NCI-H2107 (cell line): ENCODE measurements at regions not wholly inside any gene's neighbourhood (a gene's known extent, or its start where the extent isn't known, plus 50 kb on each side); places are given as distances from the start of the nearest gene placed in this dataset.

Experiments used
- DNase-seq: peaks from one replicate; lab custom pipeline; 2025; lab: John Stamatoyannopoulos, UW

GRCh38 chr14:87102811-87103378 lies 890.1 kb downstream of the GALC start:
- no peak for DNase-seq

- DNase-seq, result no peak
Observed at GRCh38 chr14:87097015-87097414, 896.0 kb downstream of the GALC start.

GRCh38 chr14:87094913-87095312 lies 898.1 kb downstream of the GALC start:
- no peak for DNase-seq

GRCh38 chr14:87088588-87088987 lies 904.4 kb downstream of the GALC start:
- no peak for DNase-seq

- no peak for DNase-seq
Observed at GRCh38 chr14:87087881-87088280, 905.1 kb downstream of the GALC start.

- DNase-seq, result no peak
Observed at GRCh38 chr14:87084908-87085307, 908.1 kb downstream of the GALC start.

GRCh38 chr14:87082917-87083316 lies 910.1 kb downstream of the GALC start:
- no peak for DNase-seq

GRCh38 chr14:87081004-87081403 lies 912.0 kb downstream of the GALC start:
- DNase-seq, result no peak

- DNase-seq, result no peak
Observed at GRCh38 chr14:87080146-87080545, 912.8 kb downstream of the GALC start.

- peak; percentile 46 for DNase-seq
Observed at GRCh38 chr14:87079416-87079815, 913.6 kb downstream of the GALC start.

- DNase-seq, result no peak
Observed at GRCh38 chr14:87076922-87077321, 916.1 kb downstream of the GALC start.

GRCh38 chr14:87076146-87076545 lies 916.8 kb downstream of the GALC start:
- DNase-seq, result no peak

GRCh38 chr14:87073880-87074570 lies 919.0 kb downstream of the GALC start:
- no peak for DNase-seq

GRCh38 chr14:87067591-87067990 lies 925.4 kb downstream of the GALC start:
- no peak for DNase-seq

- no peak for DNase-seq
Observed at GRCh38 chr14:87067061-87067460, 925.9 kb downstream of the GALC start.

- DNase-seq, result peak; percentile 5
Observed at GRCh38 chr14:87066221-87066817, 926.7 kb downstream of the GALC start.

GRCh38 chr14:87065366-87065765 lies 927.6 kb downstream of the GALC start:
- DNase-seq, result no peak

GRCh38 chr14:87063181-87063580 lies 929.8 kb downstream of the GALC start:
- DNase-seq, result no peak

- no peak for DNase-seq
Observed at GRCh38 chr14:87060405-87060804, 932.6 kb downstream of the GALC start.

- DNase-seq, result no peak
Observed at GRCh38 chr14:87059060-87059839, 933.7 kb downstream of the GALC start.

- no peak for DNase-seq
Observed at GRCh38 chr14:87055007-87055406, 938.0 kb downstream of the GALC start.

GRCh38 chr14:87052646-87053225 lies 940.2 kb downstream of the GALC start:
- no peak for DNase-seq
